ENCODE measurements at regions not wholly inside any gene's neighbourhood (a gene's known extent, or its start where the extent isn't known, plus 50 kb on each side); places are given as distances from the start of the nearest gene placed in this dataset.

- Histone ChIP-seq H3K9ac (ENCODE audit: low read depth in 2 of 2, low read length in 2 of 2) (no peak overlapping the region), H3K4me3 (no peak overlapping the region), H3K27ac (no peak overlapping the region), H3K27me3 (no peaks in the 10 kb centered on the region), H3K4me1 (no peaks in the 10 kb centered on the region), H3K36me3 (no peaks in the 10 kb centered on the region), H3K9me3 (no peaks in the 10 kb centered on the region)
- no peak for TF ChIP-seq CTCF (IDR thresholded peaks at IDR 0.05)
- no peak for DNase-seq
- intact Hi-C loops (cut with DNase I) = no loop called here
These were observed 421.2 kb downstream of the IPMK start for GRCh38 chr10:57846307-57847065.

DNA sequence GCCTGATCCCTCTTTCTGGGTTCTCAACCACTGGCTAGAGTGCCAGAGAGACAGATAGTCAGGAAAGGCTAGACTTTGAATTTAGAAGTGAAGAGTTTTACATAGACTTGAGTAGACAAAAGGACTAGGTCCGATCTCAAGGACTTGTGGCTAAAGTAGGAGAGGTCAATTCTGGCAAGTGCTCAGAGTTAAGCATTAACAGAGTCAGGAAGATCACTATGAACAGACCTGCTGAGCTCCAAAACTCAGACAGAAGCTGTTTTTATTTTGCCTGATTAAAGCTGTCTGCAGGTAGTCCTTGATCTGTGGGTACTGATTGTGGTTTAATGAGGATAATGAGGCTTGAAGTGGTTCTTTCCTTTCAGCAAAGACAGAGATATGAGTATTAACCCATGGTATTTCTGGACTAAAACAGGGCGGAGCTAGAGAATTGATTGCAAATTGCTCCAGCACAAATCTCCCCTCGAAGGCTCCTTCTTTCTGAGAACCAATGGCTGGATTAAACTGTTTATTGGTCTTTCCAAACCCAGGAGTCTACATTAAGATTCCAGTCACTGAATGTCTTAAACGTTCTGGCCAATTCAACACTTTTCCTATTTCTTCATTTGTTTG lies 423.2 kb downstream of the IPMK start:
- no peak for DNase-seq

GRCh38 chr10:57830877-57831560 lies 436.7 kb downstream of the IPMK start:
- DNase-seq = no peak
- Histone ChIP-seq H3K27me3 (no peaks in the 10 kb centered on the region), H3K27ac (no peak overlapping the region), H3K9ac (ENCODE audit: low read depth in 2 of 2, low read length in 2 of 2) (no peak overlapping the region), H3K36me3 (no peaks in the 10 kb centered on the region), H3K4me3 (no peak overlapping the region), H3K9me3 (no peaks in the 10 kb centered on the region), H3K4me1 (no peaks in the 10 kb centered on the region)
- intact Hi-C loops (cut with DNase I) = no loop called here
- no peak for TF ChIP-seq CTCF (IDR thresholded peaks at IDR 0.05)

More for the DNA sequence above, 423.2 kb downstream of the IPMK start:
- H3K4me3 ChIP-seq = no peak overlapping the region
- H3K9me3 ChIP-seq = no peaks in the 10 kb centered on the region
- H3K4me1 ChIP-seq = no peaks in the 10 kb centered on the region
- no peak for TF ChIP-seq CTCF (IDR thresholded peaks at IDR 0.05)
- H3K9ac ChIP-seq (ENCODE audit: low read depth in 2 of 2, low read length in 2 of 2) = no peak overlapping the region
- H3K27me3 ChIP-seq = no peaks in the 10 kb centered on the region
- no peak overlapping the region for H3K27ac ChIP-seq
- H3K36me3 ChIP-seq = no peaks in the 10 kb centered on the region
- intact Hi-C loops (cut with DNase I) = no loop called here

DNA sequence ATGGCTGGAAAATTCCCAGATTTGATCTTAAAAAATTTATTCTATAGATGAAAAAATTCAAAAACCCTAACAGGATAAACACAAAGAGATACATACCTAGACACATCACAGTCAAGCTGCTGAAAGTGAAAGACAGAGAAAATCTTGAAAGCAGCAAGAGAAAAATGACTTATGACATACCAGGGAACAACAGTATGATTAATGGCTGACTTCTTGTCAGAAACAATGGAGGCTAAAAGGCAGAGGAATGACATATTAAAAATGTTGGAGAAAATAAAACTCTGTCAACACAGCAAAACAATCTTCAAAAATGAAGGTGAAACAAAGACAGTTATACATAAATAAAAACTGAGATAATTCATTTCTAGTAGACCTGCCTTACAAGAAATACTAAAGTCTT lies 442.7 kb downstream of the IPMK start:
- intact Hi-C loops (cut with DNase I) = no loop called here
- TF ChIP-seq CTCF (IDR thresholded peaks at IDR 0.05) = no peak
- H3K4me1 ChIP-seq = no peaks in the 10 kb centered on the region

GRCh38 chr10:57823398-57823797 lies 444.3 kb downstream of the IPMK start:
- no peak for TF ChIP-seq CTCF (IDR thresholded peaks at IDR 0.05)
- no peak for DNase-seq
- Histone ChIP-seq H3K9ac (ENCODE audit: low read depth in 2 of 2, low read length in 2 of 2) (no peak overlapping the region), H3K9me3 (no peaks in the 10 kb centered on the region), H3K27me3 (no peaks in the 10 kb centered on the region), H3K27ac (no peak overlapping the region), H3K36me3 (no peaks in the 10 kb centered on the region), H3K4me3 (no peak overlapping the region), H3K4me1 (no peaks in the 10 kb centered on the region)
- intact Hi-C loops (cut with DNase I) = no loop called here

More for the DNA sequence above, 442.7 kb downstream of the IPMK start:
- no peak overlapping the region for H3K9ac ChIP-seq (ENCODE audit: low read depth in 2 of 2, low read length in 2 of 2)
- H3K9me3 ChIP-seq = no peaks in the 10 kb centered on the region
- no peak for DNase-seq
- H3K27ac ChIP-seq = no peak overlapping the region
- H3K27me3 ChIP-seq = no peaks in the 10 kb centered on the region
- H3K36me3 ChIP-seq = no peaks in the 10 kb centered on the region
- no peak overlapping the region for H3K4me3 ChIP-seq
